ENCODE measurements at regions not wholly inside any gene's neighbourhood (a gene's known extent, or its start where the extent isn't known, plus 50 kb on each side); places are given as distances from the start of the nearest gene placed in this dataset.

DNA sequence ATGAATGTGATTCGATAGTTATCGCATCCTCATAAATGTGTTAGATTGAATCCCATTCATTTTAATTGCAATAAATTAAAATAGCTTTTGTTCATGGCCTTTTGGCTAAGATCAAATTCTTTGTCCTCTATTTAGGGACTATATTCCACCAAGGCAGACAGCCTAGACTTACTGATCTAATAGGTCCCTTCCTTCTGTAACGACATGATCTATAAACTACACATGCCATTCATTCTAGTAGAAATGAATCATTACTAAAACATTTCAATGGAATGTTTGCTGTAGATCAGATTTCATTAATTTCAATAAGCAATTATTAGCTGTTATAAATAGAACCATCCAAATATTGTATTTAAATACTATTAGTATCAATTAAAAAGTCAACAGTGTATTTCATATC, 526.6 kb upstream of the KLHL1 start:
- DNase-seq (ENCODE audit: low read depth) = no peak

DNA sequence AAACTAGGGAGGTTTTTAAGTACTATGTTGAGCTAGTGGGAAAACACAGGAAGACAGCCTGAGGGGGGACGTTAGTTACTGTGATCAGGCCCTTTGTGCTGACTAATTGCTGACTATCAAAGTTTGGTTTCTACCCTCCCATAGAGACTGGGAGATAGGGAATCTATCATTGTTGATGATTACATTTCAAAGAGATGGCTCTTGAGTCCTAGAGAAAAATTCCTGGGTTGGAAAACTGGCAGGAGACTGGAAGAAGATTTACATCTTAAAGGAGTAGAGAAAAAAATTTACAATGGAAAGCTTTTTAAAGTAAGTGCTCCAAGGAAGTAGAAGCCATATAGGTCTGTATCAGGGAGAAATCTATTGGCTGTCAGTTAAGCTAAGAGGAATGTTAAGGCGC, 522.0 kb upstream of the KLHL1 start:
- no peak for DNase-seq (ENCODE audit: low read depth)

DNA sequence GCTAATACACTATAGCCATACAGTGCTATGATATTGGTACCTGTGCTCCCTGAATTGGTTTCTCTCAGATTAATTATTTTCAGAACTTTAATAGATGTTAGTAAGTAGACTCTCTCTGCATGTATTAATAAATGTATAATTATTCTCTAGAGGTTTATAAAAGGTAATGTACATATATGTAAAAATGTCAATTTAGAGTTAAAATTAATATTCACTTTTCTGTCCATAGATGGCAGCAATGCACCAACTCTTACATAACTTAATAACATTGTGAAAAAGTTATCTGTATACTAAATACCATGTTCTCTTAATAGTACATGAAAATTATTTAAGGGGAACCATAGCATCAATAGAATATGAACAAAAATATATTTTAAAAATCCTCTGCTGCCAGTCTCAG, 515.0 kb upstream of the KLHL1 start:
- no peak for DNase-seq (ENCODE audit: low read depth)

DNA sequence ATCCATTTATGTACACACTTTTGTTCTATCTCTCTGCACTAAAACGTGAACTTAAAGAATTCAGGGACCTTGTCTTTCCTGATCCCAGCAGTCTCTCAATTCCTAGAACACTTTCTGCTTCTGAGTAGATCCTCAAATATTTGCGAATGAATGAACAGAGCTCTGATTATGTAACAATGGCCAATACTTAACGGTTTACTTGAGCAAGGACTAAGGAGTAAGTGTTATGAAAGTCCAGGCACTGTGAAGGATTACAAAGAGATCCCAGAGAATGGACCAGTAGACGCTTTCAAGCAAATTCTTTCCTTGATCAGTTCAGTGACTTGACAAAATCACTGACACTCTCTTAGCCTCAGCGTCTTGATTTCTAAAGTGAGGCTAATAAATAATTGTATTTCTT, 514.5 kb upstream of the KLHL1 start:
- DNase-seq (ENCODE audit: low read depth) = no peak

DNA sequence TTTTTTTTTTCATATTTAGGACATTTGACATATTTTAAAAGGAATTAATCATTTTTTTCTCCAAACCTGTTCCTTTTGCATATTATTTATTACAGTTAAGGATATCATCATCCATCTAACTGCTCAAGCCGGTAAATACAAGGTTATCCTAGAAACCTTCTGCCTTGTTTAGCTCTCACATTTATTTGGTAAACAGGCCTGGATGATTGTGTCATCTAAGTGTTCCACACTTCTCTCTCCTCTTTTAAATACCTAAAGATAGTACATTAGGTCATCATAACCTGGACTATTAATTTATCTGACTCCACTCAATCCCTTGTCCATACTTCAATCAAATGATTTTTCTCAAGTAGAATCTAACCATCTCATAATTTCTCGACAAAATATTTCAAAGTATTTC, 511.7 kb upstream of the KLHL1 start:
- DNase-seq (ENCODE audit: low read depth) = no peak

DNA sequence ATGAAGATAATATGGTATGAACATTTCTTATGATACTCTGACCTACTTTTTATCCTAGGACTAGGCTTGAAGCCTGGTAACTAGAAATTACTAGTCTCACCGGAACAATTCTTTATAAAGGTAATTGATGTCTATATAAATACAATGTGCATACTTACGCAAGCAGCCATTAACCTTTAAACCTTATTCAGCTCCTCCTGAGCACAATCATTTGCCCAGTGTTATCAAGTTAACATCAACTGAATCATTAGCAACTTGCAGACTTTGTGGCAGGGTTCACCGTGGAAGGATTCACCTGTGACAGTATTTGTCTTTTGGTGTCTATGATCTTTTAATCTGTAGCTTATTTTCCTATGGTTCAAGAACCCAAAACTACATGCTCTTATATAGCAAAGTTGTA, 508.6 kb upstream of the KLHL1 start:
- no peak for DNase-seq (ENCODE audit: low read depth)

DNA sequence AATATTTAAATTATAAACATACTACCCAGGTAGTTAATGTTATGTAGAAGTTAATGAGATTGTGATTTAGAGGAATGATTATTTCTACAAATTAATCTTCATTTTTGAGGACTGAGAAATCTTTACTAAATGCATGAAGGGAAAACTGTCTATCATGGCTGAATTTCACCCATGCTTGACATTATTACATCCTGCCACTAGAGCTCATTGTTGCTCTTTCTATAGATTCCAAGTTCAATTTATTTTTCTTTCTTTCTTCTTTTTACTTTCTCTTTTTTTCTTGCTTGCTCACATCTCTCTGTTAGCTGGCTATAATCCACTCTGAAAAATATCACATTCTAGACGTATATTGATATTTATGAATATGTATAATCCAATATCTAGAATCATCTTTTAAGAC, 505.0 kb upstream of the KLHL1 start:
- no peak for DNase-seq (ENCODE audit: low read depth)

DNA sequence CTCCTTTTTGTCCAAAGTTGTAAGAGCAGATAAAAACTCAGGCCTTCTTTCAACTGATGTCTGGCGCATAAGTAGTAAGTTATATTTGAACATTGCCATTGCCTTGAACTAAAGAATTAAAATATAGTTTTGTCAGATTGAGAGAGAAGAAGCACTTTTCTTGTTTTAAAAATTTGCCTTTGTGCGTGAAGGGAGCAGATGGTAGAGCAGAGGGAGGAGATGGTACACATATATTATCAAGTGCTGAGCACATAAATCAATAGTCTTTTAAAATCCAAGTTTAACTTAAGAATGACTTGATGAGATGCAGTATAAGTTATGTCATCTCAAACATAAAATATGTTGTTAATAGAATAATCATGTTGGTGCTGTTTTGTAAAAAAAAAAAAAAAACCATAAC, 504.6 kb upstream of the KLHL1 start:
- no peak for DNase-seq (ENCODE audit: low read depth)

DNA sequence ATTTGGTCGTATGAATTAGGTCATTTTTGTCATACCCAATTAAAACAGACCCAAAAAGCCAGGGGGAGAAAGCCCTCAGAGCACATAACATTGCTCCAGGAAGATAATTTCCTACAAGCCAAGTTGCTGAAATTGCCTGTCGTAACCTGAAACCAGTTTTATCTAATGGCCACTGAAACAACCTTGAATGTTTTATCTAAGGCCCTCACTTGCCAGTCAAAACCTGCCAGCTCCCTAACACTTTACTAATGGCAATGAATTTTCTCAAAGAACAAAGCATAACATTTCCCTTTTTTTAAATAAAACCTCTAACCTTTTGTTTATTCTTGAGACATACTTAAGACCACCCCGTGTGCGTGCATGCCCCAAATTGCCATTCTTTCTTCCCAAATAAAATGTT, 496.2 kb upstream of the KLHL1 start:
- no peak for DNase-seq (ENCODE audit: low read depth)

DNA sequence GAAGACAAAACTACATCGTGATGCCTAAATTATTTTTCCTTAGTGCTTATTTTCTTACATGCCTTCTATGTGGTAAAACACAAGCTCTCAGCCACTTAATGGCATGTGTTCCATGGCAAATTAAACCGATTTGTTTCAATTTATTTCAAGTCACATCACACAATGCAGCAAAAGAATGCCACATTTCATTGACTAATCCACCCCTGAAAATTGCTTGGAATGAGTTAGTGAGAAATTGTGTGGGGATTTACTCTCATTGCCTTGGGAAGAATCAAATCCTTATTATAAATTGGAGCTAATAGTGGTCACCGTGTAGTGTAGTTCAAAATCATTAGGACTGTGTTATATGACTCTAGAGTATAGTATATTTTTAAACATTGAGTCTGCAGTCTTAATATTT, 485.5 kb upstream of the KLHL1 start:
- DNase-seq (ENCODE audit: low read depth) = no peak

DNA sequence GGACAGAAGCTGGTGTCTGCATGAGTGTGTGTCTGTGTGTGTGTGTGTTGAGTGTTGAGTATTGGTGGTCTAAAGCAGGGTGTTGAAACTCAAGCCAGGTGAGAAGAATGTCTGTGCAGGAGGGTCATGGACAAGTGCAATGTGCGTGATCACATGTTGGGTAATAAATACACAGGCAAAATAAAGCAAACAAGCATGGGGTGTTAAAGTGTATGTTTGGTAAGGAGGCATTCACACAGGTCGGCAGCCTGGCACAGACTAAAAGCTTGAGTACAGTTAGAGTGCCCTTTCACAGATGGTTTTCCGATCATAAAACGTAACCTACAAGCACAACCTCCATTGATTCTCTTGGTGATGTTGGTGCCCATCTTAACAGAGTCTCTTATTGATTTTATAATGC, 476.9 kb upstream of the KLHL1 start:
- DNase-seq (ENCODE audit: low read depth) = no peak

DNA sequence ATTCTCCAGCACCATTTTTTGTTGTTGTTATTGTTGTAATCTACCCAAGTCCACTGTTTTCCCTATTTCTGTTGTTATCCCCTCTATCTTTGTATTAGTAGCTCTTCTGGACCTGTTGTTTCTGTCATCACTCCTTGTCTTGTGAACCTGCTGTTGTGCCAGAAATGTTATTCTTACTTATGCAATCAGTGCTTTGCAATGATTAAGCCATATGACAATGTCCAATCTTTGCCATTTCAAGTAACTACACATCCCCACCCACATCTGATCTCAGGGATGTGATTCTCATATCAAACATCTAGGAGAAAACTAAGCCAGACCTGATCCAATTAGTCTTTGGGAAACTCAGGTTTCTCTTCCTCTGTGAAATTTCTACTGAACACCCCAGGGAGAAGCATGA, 472.6 kb upstream of the KLHL1 start:
- DNase-seq (ENCODE audit: low read depth) = no peak

DNA sequence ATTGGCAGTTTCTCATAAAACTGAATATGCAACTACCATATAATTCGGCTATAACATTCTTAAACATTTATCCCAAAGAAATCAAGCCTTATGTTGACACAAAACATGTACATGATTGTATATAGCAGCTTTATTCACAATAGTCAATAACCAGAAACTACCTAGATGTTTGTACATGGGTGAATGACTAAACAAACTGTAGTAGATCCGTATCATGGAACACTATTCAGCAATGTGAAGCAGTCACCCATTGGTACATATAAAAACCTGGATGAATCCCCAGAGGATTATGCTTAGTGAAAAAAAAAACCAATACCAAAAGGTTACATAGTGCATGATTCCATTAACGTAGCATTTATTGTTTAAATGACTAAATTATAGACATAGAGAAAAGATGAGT, 471.7 kb upstream of the KLHL1 start:
- DNase-seq (ENCODE audit: low read depth) = no peak

DNA sequence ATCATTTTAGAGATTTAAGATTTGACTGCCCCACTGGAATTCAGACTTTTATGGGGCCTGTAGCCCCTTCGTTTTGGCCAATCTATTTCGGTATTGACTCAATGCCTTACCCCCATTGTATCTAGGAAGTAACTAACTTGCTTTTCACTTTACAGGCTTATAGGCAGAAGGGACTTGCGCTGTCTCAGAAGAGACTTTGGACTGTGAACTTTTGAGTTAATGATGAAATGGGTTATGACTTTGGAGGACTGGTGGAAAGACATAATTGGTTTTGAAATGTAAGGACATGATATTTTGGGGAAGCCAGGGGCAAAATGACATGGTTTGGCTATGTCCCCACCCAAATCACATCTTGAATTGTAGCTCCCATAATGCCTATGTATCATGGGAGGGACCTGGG, 463.0 kb upstream of the KLHL1 start:
- no peak for DNase-seq (ENCODE audit: low read depth)

DNA sequence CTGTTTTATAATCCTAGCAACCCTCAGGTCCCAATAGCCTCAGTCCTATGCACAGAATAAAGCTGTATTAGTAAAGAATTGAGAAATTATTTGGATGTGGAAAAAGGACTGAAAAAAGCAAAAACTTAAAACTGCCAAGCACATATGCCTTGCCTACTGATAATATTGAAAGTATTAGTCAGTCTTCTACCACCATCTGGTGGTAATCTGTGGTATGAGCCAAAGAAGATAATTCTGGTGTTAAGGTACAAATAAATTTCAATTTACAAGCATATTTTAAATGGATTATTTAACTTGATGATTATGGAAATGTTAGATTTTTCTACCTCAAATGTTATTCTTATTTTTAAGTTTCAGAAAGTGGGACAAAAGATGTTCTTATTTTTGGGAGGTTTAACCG, 460.3 kb upstream of the KLHL1 start:
- no peak for DNase-seq (ENCODE audit: low read depth)

DNA sequence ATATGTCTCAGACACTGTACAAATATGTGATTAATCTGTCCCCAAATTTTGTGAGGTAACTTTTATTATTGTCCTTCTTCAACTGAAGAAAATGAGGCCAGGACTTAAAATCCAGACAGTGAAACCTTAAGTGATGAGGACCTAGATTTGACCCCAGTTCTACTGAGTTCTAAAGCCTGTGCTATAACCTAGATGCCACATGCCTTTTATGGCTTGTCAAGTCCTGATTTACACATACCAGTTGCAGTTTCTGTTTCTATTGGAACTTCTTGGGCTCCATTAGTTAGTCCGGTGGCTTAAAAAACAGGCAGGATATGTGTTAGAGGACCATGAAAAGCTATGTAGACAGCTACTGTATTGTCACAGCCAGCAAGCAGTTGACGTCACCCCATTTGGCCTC, 436.5 kb upstream of the KLHL1 start:
- DNase-seq (ENCODE audit: low read depth) = no peak

DNA sequence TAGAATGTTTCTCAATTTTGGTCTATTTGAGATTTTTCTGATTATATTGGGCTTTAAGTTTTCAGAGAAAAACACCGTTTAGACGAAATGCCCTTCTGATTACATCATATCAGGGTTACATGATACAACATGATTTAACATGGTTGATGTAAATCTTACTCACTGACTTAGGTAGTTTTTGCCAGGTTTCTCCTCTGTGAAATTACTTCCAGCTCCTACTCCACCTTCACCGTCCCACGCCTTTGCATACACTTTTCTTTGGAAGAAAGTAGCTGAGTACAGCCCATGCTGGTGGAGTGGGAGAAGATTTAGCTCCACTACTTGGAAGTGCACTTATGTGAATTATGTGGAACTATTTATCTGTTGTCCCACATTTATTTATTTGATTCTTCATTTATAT, 433.2 kb upstream of the KLHL1 start:
- no peak for DNase-seq (ENCODE audit: low read depth)

DNA sequence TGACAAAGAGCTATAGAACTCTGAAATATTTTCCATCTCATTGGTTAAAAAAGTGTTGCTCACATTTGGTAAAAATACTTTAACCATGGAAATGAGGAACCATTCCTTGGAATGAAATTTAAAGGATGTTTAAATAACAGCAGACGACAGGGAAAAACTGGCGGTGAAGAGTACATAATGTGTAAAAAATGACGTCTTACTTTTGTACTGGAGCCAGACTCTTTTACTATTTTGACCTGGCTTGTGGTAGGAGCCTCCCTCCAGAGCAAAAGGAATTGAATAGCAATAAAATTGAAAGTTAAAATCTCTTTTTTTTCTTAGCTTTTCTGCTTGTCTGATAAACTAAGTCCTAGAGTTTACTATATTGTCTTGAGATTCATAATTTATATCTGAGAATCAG, 426.2 kb upstream of the KLHL1 start:
- DNase-seq (ENCODE audit: low read depth) = no peak

DNA sequence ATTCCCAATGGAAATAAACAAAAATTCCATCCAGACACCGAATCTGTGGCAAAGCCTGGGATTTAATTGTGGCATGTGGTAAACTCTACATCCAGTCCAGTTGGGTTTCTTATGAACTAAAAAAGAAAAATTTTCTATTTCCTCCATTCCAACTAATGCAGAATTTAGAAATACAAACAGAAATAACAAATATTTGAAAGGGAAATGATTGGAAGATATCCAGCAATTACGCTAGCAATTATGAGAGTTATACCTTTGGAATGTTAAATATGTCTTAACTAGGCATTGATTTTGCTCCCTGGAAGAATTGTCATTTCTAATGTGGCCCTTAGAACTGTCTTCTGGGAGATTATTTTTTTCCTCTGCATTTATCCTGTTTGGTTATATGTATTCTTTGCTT, 421.4 kb upstream of the KLHL1 start:
- DNase-seq (ENCODE audit: low read depth) = no peak

DNA sequence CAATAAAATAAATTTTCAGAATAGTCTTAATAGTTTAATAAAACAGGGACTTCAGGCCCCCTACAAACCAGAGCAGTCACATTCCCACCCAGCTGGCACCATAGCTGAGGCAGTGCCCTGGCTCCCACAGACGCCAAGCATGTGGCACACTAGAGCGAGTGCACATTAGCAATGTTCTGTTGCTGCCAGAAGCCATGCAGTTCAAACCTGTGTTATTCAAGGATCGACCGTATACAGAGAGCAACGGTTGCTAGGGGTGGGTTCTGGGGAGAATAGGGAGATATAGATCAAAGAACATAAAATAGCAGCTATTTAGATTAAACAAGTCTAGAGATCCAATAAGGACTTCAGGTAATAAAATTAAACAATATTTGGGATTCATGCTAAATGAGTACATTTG, 419.3 kb upstream of the KLHL1 start:
- DNase-seq (ENCODE audit: low read depth) = no peak

DNA sequence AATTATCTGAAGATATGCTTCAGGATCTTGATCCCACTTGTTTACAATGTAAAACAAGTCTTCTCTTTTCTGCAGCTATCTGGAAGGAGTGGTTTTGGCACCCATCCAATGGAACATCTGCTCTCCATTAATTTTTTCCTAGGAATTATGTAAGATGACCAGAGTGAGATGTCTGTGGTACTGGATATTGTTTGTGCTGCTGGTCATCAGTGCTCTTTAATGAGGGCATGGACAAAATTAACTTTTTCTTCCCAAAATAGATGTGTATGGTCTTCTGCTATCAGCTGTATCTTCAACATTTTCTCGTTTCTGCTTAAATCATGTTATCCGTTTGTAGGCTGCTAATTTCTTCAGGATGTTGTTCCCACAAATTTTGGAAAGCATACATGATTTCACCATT, 415.4 kb upstream of the KLHL1 start:
- no peak for DNase-seq (ENCODE audit: low read depth)

DNA sequence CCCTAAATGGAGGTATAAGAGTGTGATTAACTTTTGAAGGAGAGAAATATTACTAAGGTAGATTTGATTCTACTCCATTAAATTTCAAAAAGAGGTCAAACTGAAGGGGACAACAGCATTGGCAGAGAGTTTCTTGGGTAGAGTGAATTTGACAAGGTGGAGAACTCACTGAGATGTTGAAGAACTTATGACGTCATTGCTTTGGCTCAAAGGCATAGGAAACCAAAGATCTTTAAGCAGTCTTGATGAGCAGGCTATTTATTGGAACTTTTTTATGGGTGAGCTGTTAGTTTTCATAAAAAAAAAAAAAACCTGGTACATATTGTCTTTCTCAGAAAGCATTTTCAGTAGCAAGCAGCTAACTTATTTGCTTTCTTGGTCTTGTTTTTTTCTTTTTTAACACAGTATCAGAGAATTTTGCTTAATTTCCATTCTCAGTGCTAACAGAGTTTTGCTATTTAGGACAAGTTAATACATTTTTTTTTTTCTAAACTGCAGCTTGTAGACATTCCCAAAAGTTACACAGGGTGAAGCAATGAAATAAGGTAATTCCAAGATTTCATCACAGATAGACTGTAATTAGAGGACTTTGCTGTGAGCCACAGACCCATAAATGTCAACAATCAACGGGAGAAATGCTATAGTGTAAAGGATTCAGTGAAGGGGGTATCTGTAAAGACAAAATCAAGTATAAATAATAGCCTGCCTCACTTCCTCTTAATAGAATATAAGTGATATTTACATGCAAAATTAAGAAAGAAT, 412.2 kb upstream of the KLHL1 start:
- DNase-seq (ENCODE audit: low read depth) = no peak

DNA sequence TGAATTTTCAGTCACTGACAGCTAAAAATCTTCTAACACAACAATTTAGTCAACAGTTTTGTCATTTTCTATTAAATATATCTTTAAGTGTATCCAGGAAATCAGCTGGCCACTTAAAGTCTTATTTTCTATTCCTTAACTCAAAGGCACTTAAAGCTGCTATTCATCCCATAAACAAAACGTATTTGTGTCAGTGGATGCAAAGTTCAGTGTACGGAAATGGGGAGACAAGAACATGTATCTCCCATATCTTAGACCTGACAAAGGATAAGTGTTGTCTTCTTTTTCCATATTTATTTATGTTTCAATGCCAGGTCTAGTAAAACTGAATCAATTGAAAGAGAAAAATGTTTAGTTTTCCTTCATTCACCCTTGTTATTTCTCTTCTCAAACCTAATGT, 409.8 kb upstream of the KLHL1 start:
- DNase-seq (ENCODE audit: low read depth) = no peak

DNA sequence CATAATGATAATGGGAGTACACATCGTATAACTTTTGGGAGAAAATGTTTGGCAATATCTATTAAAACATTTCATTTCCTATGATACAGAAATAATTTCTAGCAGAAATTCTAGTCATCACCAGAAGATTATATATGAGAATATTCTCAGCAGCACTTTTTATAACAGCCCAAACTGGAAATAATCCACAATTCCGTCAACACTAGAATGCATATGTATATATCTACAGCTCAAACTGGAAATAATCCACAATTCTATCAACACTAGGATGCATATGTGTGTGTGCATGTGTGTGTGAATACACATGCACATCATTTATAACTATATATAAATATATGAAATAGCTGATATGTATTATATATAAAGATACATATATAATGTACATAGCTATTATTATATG, 408.0 kb upstream of the KLHL1 start:
- DNase-seq (ENCODE audit: low read depth) = no peak

Data from activated T-cell treated with anti-CD3 and anti-CD28 coated beads for 24 hours (primary cell).